MM.1S (cell line): ENCODE measurements at regions not wholly inside any gene's neighbourhood (a gene's known extent, or its start where the extent isn't known, plus 50 kb on each side); places are given as distances from the start of the nearest gene placed in this dataset.

Source experiments
- EZH2 ChIP-seq: fragments of 300-600 bp; sonication (generic); optimal IDR thresholded peaks from 2 replicates; pipeline ENCODE3; 2017; ENCODE audit warnings: low read depth, mild to moderate bottlenecking, antibody characterized with exemption, low read length, mixed read lengths
- TF ChIP-seq, protein P1 (sequence below): fragments of 300-600 bp; sonication (generic); IDR thresholded peaks from 2 replicates; pipeline ENCODE4 v1.5.1; 2016; ENCODE audit warnings: antibody characterized with exemption, low read length, mixed read lengths

DNA sequence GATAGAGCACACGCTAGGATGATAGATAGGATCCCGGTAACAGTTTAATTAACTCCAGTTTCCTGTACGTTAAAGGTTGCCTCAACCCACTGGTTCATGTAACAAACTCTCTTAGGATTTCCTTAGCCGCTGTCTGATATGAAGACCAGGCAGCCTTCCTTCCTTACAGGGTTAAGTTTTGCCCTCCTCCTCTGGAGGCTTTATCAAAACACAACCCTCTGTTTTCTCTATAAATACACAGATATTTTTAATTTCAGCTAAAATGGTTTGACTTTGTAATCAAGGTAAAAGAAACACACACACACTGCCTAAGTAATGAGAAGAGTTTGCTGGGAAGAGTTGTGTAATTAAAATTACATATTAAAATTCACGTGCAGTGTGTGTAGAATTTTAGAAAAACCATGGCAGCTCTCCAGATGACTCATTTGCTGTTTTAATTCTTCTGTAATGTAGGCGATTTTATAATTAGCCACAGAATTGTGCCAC is 369.8 kb downstream of the CSNK1G3 start:
- TF ChIP-seq, protein P1, sequence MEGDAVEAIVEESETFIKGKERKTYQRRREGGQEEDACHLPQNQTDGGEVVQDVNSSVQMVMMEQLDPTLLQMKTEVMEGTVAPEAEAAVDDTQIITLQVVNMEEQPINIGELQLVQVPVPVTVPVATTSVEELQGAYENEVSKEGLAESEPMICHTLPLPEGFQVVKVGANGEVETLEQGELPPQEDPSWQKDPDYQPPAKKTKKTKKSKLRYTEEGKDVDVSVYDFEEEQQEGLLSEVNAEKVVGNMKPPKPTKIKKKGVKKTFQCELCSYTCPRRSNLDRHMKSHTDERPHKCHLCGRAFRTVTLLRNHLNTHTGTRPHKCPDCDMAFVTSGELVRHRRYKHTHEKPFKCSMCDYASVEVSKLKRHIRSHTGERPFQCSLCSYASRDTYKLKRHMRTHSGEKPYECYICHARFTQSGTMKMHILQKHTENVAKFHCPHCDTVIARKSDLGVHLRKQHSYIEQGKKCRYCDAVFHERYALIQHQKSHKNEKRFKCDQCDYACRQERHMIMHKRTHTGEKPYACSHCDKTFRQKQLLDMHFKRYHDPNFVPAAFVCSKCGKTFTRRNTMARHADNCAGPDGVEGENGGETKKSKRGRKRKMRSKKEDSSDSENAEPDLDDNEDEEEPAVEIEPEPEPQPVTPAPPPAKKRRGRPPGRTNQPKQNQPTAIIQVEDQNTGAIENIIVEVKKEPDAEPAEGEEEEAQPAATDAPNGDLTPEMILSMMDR, result no peak
- TF ChIP-seq EZH2, result no peak
